ENCODE measurements at regions not wholly inside any gene's neighbourhood (a gene's known extent, or its start where the extent isn't known, plus 50 kb on each side); places are given as distances from the start of the nearest gene placed in this dataset.
"Not testable (repeated sequence)": the region's sequence is repeated elsewhere in the genome, so short reads cannot be mapped to it uniquely, and the experiment has no call there.

GRCh38 chr18:14321217-14321616, 189.0 kb upstream of the ZNF519 start:
- H3K9me3 ChIP-seq (ENCODE audit: control insufficient read depth in 4 of 4, insufficient read depth in 3 of 4, low read length in 3 of 4), result not testable (repeated sequence)

GRCh38 chr18:14301255-14301654, 169.0 kb upstream of the ZNF519 start:
- H3K4me1 ChIP-seq (ENCODE audit: control insufficient read depth in 5 of 5, insufficient read depth in 5 of 5, low read length in 5 of 5); H3K27ac ChIP-seq (ENCODE audit: low read depth in 1 of 2, low read length in 1 of 2); H3K36me3 ChIP-seq (ENCODE audit: control insufficient read depth in 4 of 4, insufficient read depth in 4 of 4, low read length in 4 of 4); H3K9ac ChIP-seq (ENCODE audit: insufficient read depth in 1 of 2, low read length in 2 of 2); H3K4me3 ChIP-seq; H3K27me3 ChIP-seq (ENCODE audit: control insufficient read depth in 3 of 3, insufficient read depth in 3 of 3, low read length in 2 of 3); DNase-seq; H3K9me3 ChIP-seq (ENCODE audit: control insufficient read depth in 4 of 4, insufficient read depth in 3 of 4, low read length in 3 of 4); ATAC-seq (ENCODE audit: insufficient read depth, low FRiP score): not testable (repeated sequence)
- WGBS, 2 donors, result 92 to 93% methylated on average over 7 of the region's 7 CpGs

More at GRCh38 chr18:14321217-14321616, 189.0 kb upstream of the ZNF519 start:
- ATAC-seq (ENCODE audit: insufficient read depth, low FRiP score); DNase-seq; H3K4me1 ChIP-seq (ENCODE audit: control insufficient read depth in 5 of 5, insufficient read depth in 5 of 5, low read length in 5 of 5); H3K36me3 ChIP-seq (ENCODE audit: control insufficient read depth in 4 of 4, insufficient read depth in 4 of 4, low read length in 4 of 4); H3K4me3 ChIP-seq; H3K27me3 ChIP-seq (ENCODE audit: control insufficient read depth in 3 of 3, insufficient read depth in 3 of 3, low read length in 2 of 3); H3K9ac ChIP-seq (ENCODE audit: insufficient read depth in 1 of 2, low read length in 2 of 2); H3K27ac ChIP-seq (ENCODE audit: low read depth in 1 of 2, low read length in 1 of 2): not testable (repeated sequence)
- WGBS, 2 donors, result 68 to 77% methylated on average over 4 of the region's 4 CpGs

- WGBS, 2 donors, result 60 to 85% methylated on average over 3 of the region's 3 CpGs
- not testable (repeated sequence) for ATAC-seq (ENCODE audit: insufficient read depth, low FRiP score); H3K9me3 ChIP-seq (ENCODE audit: control insufficient read depth in 4 of 4, insufficient read depth in 3 of 4, low read length in 3 of 4); H3K27ac ChIP-seq (ENCODE audit: low read depth in 1 of 2, low read length in 1 of 2); H3K4me3 ChIP-seq; H3K4me1 ChIP-seq (ENCODE audit: control insufficient read depth in 5 of 5, insufficient read depth in 5 of 5, low read length in 5 of 5); H3K36me3 ChIP-seq (ENCODE audit: control insufficient read depth in 4 of 4, insufficient read depth in 4 of 4, low read length in 4 of 4); H3K9ac ChIP-seq (ENCODE audit: insufficient read depth in 1 of 2, low read length in 2 of 2); H3K27me3 ChIP-seq (ENCODE audit: control insufficient read depth in 3 of 3, insufficient read depth in 3 of 3, low read length in 2 of 3)
- DNase-seq, result peak in 1 of 3 donors; percentile 66
Observed at GRCh38 chr18:14295081-14295480, 162.8 kb upstream of the ZNF519 start.

GRCh38 chr18:14285053-14285452, 152.8 kb upstream of the ZNF519 start:
- no peak overlapping the region for H3K4me3 ChIP-seq
- no peak for TF ChIP-seq CTCF (IDR thresholded peaks at IDR 0.05; ENCODE audit: control extremely low read depth, extremely low read depth)
- H3K4me1 ChIP-seq (ENCODE audit: control insufficient read depth in 5 of 5, insufficient read depth in 5 of 5, low read length in 5 of 5), result peaks cover 0 to 1% (median 0%) of the 10 kb centered on the region in 5 donors
- H3K27me3 ChIP-seq (ENCODE audit: control insufficient read depth in 3 of 3, insufficient read depth in 3 of 3, low read length in 2 of 3), result no peaks in the 10 kb centered on the region
- H3K27ac ChIP-seq (ENCODE audit: low read depth in 1 of 2, low read length in 1 of 2), result no peak overlapping the region
- H3K9me3 ChIP-seq (ENCODE audit: control insufficient read depth in 4 of 4, insufficient read depth in 3 of 4, low read length in 3 of 4), result peaks cover 0 to 2% (median 0%) of the 10 kb centered on the region in 4 donors
- DNase-seq (no peak), ATAC-seq (ENCODE audit: insufficient read depth, low FRiP score) (no peak)
- 75 to 79% methylated on average over 4 of the region's 4 CpGs for WGBS, 2 donors
- no peaks in the 10 kb centered on the region for H3K36me3 ChIP-seq (ENCODE audit: control insufficient read depth in 4 of 4, insufficient read depth in 4 of 4, low read length in 4 of 4)
- no peak overlapping the region for H3K9ac ChIP-seq (ENCODE audit: insufficient read depth in 1 of 2, low read length in 2 of 2)

GRCh38 chr18:14275391-14275790, 143.2 kb upstream of the ZNF519 start:
- WGBS, 2 donors, result 58 to 95% methylated on average over 1 of the region's 1 CpG
- H3K4me3 ChIP-seq, result not testable (repeated sequence)

GRCh38 chr18:14265637-14266410, 133.6 kb upstream of the ZNF519 start:
- not testable (repeated sequence) for H3K9ac ChIP-seq (ENCODE audit: insufficient read depth in 1 of 2, low read length in 2 of 2); H3K4me1 ChIP-seq (ENCODE audit: control insufficient read depth in 5 of 5, insufficient read depth in 5 of 5, low read length in 5 of 5); H3K36me3 ChIP-seq (ENCODE audit: control insufficient read depth in 4 of 4, insufficient read depth in 4 of 4, low read length in 4 of 4); H3K9me3 ChIP-seq (ENCODE audit: control insufficient read depth in 4 of 4, insufficient read depth in 3 of 4, low read length in 3 of 4); DNase-seq; ATAC-seq (ENCODE audit: insufficient read depth, low FRiP score); H3K4me3 ChIP-seq; H3K27ac ChIP-seq (ENCODE audit: low read depth in 1 of 2, low read length in 1 of 2); H3K27me3 ChIP-seq (ENCODE audit: control insufficient read depth in 3 of 3, insufficient read depth in 3 of 3, low read length in 2 of 3)
- 62% methylated on average over 6 of the region's 6 CpGs for WGBS, 2 donors

More at GRCh38 chr18:14275391-14275790, 143.2 kb upstream of the ZNF519 start:
- not testable (repeated sequence) for H3K9me3 ChIP-seq (ENCODE audit: control insufficient read depth in 4 of 4, insufficient read depth in 3 of 4, low read length in 3 of 4); ATAC-seq (ENCODE audit: insufficient read depth, low FRiP score); DNase-seq; H3K27me3 ChIP-seq (ENCODE audit: control insufficient read depth in 3 of 3, insufficient read depth in 3 of 3, low read length in 2 of 3); H3K36me3 ChIP-seq (ENCODE audit: control insufficient read depth in 4 of 4, insufficient read depth in 4 of 4, low read length in 4 of 4); H3K4me1 ChIP-seq (ENCODE audit: control insufficient read depth in 5 of 5, insufficient read depth in 5 of 5, low read length in 5 of 5); H3K9ac ChIP-seq (ENCODE audit: insufficient read depth in 1 of 2, low read length in 2 of 2); H3K27ac ChIP-seq (ENCODE audit: low read depth in 1 of 2, low read length in 1 of 2)

- H3K9me3 ChIP-seq (ENCODE audit: control insufficient read depth in 4 of 4, insufficient read depth in 3 of 4, low read length in 3 of 4); H3K36me3 ChIP-seq (ENCODE audit: control insufficient read depth in 4 of 4, insufficient read depth in 4 of 4, low read length in 4 of 4); H3K4me1 ChIP-seq (ENCODE audit: control insufficient read depth in 5 of 5, insufficient read depth in 5 of 5, low read length in 5 of 5); DNase-seq; H3K9ac ChIP-seq (ENCODE audit: insufficient read depth in 1 of 2, low read length in 2 of 2); H3K27ac ChIP-seq (ENCODE audit: low read depth in 1 of 2, low read length in 1 of 2); H3K4me3 ChIP-seq; H3K27me3 ChIP-seq (ENCODE audit: control insufficient read depth in 3 of 3, insufficient read depth in 3 of 3, low read length in 2 of 3); ATAC-seq (ENCODE audit: insufficient read depth, low FRiP score): not testable (repeated sequence)
- 83 to 90% methylated on average over 3 of the region's 3 CpGs for WGBS, 2 donors
Observed at GRCh38 chr18:14262786-14263185, 130.6 kb upstream of the ZNF519 start.
